HG02588 (cell line): ENCODE measurements at regions not wholly inside any gene's neighbourhood (a gene's known extent, or its start where the extent isn't known, plus 50 kb on each side); places are given as distances from the start of the nearest gene placed in this dataset.

Experiments used
- ATAC-seq: cut with Tn5 transposase; IDR thresholded peaks from one replicate; pipeline ENCODE4 v1.9.1; 2021; ENCODE audit warnings: mild to moderate bottlenecking, moderate library complexity; ENCODE audit not compliant: unreplicated experiment

DNA sequence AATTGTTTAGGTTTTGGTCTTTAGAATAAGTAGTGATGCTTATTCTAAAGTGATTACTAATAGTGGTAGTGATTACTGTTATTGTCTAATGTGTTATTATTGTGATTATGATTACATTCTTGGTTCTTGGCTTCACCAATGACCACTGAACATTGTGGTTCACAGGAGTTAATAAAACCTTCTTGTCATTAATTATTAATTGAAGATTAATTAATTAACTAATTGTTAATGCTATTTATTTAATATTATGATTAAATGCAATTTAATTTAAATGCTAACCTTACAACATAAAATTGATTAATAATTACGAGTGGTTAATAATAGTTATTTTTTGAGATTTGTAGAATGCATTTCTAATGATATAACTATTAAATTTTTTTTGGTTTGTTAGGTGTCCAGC, 747.7 kb upstream of the POM121L12 start:
- ATAC-seq: no peak

GRCh38 chr7:52285689-52286088, 749.7 kb upstream of the POM121L12 start:
- ATAC-seq: no peak

DNA sequence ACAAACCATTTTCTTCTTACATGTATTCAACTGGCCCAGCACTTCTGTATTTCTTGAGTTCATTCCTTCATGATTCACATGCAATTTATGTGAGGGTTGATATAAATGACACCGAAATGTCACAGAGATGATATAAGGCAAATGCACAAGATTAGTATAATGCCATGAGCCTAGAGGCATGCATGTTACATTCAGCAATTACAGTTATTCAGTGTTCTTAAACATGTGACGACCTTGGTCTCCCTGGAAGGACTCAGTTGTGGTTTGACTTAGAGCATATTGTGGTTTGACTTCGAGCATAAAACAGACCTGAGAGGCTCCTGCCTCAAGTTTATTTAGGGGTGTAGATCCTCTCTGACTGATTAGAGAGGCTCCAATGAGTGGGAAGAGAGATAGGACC, 752.1 kb upstream of the POM121L12 start:
- ATAC-seq: no peak

DNA sequence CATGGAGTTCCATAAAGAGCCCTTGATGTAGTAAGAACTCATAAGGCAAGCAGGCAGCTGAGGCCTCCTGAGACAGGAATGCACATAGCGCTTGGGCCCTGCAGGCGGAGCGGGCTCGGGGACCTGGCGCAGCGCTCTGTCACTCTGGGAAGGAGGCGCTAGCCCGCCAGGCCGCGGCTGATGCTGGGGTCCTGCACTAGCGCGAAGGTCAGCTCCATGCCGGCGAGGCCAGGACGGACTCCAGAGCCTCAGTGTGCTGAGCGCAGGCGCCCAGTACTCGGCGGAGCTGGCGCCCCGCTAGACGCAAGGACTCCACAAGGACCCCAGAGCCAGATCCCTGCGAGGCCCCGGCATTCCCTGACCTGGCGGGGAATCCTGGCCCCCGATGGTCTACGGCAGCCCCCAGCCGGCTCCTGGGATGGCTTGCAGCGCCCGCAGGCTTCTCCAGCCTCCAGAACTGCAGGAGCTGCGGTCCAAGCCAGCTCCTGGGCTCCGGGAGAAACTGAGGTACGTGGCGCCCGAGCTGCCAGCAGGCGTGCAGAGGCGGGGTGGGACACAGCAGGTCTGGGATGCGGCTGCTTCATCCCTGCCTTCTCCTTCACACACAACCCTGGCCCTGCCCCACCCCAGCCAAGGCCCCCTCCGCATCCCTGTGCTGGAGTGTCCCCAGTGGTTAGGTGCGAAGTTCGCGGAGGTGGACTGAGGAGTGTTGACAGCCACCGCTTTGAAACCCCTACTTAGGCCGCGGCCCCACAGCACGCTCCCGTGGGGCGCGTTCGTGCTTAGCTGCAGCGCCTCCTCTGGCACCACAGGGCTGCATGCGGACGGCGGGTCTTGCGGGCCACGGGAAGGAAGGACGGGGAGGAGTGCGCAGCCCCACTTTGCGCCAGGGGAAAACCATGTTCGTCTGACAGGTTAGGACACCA, 761.5 kb upstream of the POM121L12 start:
- no peak for ATAC-seq

- no peak for ATAC-seq
These were observed 763.7 kb upstream of the POM121L12 start for GRCh38 chr7:52271703-52272102.

DNA sequence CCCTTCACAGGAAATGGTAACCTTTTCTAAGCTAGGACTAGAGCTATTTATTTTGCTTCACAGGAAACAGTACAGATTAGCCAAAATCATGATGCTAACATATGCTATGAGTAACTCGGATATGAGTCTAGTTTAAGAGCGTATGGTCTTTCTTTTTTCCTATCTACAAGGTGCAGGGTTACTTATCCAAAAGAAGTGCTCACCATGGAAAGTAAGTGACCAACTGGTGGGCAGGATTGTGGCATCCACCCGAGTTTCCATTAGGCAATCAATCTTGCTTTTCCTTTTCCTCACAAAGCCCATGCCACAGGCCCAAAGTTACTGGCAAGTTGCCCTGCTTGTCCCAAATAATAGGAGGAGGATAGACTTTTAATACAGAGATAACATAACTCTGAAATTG, 765.1 kb upstream of the POM121L12 start:
- no peak for ATAC-seq

- ATAC-seq: no peak
These were observed 765.8 kb upstream of the POM121L12 start for GRCh38 chr7:52269669-52270068.

DNA sequence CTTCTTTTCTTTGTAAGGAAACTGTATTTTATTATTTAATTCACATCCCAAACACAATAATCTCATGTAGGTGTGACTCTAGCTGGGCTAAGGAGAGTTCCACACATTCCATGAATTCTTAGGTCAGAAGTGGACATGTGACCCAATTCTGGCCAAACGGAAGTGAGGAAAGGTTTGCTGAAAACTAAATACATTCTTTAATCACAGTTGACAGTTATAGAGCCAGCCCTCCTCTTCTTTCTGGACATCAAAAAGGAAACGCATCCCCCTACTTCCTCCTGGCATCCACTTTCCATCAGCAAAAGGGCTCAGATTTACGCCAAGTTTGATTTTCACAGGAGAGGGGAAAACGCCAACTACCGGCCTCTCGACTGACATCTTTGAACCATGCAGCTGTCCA, 774.4 kb upstream of the POM121L12 start:
- ATAC-seq: no peak

DNA sequence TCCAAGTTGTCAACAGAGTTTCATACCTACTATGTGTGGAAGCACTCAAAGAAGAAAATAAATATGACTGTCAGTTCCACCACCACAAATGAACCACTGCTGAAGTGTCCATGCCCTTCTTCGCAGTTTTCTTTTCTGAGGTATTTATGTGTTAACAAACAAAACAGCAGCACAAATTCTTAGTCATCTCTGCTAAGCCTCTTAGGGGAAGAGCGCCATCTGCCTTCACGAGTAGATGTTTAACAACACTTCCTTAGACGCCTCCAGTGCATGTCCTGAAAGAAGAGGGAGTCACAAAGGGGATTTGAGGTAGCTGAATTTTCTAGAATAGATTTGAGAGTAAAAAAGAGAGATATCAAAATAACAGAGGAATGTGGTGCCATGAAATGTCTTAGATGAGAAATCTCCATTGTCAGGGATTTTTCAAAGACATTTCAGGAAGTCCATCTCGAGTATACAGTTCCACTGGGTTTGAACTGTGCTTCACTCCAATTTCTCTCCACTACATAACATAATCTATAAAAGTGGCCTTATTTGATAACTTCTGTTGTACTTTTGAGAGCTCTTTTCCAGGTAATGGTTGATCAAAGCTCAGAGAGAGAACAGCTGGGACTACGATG, 775.3 kb upstream of the POM121L12 start:
- no peak for ATAC-seq

- ATAC-seq: no peak
These were observed 777.5 kb upstream of the POM121L12 start for GRCh38 chr7:52257890-52258289.

DNA sequence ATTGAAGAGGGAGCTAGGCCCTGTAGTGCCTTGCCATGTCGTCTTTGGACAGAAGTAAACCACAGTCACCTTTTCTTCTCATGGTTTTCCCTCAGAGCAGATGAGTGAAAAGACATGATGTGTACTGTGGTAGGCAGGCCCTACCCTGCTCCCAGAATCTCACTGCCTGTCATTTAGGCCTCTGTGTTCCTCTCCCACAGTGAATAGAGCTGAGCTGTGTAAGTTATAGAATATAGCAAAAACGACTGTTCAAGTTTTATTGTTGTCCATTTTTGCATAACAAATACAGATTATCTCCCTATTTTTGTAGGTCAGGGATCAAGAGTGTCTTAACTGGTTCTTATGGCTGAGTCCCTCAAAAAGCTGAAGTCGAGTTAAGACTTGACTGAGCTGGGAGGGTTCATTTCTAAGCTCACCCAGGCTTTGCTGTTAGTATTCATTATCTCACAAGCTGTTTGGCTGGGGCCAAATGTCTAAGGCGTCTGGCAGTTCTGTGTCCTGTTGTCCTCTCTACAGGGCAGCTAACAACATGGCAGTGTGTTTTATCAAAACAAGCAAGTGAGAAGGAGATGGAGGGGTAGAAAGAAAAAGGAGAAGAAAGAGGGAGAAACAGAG, 780.9 kb upstream of the POM121L12 start:
- ATAC-seq: no peak

DNA sequence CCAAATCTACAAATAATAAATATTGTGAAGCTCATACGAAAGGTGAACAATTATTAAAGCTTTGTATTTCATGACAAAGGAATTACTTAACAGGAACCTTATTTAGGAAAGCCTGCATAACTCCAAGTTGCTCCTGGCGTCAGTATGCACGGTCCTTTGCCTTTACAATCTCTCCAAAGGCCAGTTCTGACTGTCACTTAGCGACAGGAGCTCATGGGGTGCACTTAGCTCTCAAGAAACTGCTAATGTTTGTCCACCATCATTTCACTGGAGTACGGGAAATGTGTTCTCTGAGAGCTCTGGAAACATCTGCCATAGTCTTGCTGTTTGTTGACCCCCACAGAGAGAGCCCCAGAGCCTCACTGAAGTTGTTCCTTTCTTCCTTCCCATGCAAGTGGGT, 781.5 kb upstream of the POM121L12 start:
- ATAC-seq: no peak

- ATAC-seq: no peak
These were observed 785.7 kb upstream of the POM121L12 start for GRCh38 chr7:52249741-52250140.

DNA sequence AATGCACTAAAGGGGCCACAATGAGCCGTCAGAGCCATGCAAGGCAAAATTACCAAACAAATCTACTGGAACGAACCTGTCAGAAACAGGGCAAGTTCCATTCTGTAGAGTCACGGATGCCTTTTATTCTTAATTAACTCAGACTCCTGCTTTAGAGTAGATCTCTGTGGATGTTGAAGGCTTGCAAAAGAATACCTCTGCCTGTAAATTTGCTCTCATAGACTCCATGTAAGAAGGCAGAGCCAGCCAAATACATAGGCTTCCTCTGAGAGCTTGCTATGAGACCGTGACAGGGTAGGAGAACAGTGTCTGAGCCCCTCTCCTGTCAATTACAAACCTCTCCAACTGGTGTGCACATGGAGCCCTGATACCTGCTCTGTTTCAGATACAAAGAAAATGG, 787.9 kb upstream of the POM121L12 start:
- ATAC-seq: no peak

- no peak for ATAC-seq
These were observed 791.7 kb upstream of the POM121L12 start for GRCh38 chr7:52243685-52244084.

GRCh38 chr7:52233248-52233647, 802.2 kb upstream of the POM121L12 start:
- ATAC-seq: no peak

DNA sequence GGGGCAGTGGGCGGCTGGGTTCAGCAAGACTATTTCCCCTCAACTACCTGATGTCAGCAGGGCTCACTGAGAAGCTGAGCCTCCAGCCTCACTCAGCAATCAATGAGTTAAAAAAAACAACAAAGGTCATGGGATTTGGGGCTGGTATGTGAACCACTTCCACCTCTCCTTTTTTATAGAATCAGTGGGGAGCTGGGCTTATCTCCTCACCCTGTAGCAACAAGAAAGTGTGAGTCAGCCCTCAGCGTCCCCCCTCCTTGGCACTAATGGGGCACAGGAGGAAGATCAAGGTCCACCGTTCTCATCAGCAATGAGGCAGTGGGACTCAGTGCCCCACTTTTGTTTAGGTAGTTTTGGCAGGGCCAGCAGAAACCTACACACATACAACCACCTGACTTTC, 823.5 kb upstream of the POM121L12 start:
- no peak for ATAC-seq

DNA sequence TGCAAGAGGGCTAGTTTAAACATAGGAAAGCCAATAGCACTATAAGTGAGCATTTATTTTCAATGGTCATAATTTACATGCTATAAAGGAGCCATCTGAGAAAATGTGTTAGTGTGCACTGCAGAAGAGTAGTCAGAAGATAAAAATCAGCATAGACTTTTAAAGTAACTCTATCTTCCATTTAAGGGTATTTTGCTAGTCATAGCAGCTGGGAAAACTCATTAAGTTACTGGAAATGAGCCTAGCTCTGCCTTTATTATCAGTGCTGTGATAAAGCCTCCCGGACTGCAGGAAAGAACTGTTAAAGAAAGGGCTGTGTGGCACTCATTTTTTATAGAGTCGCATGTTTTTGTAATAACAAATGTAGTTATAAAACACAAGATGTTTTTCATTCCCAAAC, 825.8 kb upstream of the POM121L12 start:
- no peak for ATAC-seq

- no peak for ATAC-seq
These were observed 838.2 kb upstream of the POM121L12 start for GRCh38 chr7:52197221-52197620.

DNA sequence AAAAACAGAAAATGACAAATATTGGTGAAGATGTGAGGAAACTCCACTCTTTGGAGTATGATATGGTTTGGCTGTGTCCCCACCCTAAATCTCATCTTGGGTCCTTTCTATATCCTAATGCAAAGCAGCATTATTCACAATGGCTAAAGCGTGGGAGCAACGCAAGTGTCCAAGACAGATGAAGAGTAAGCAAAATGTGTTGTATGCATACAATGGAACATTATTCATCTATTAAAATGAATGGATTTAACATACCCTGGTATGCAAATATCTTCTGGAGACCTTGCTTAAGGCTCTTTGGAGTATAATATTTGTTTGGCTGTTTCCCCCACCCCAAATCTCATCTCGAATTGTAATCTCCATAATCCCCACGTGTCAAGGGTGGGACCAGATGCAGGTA, 839.8 kb upstream of the POM121L12 start:
- no peak for ATAC-seq

GRCh38 chr7:52189153-52189778, 846.2 kb upstream of the POM121L12 start:
- no peak for ATAC-seq
